ENCODE measurements at regions not wholly inside any gene's neighbourhood (a gene's known extent, or its start where the extent isn't known, plus 50 kb on each side); places are given as distances from the start of the nearest gene placed in this dataset.

DNA sequence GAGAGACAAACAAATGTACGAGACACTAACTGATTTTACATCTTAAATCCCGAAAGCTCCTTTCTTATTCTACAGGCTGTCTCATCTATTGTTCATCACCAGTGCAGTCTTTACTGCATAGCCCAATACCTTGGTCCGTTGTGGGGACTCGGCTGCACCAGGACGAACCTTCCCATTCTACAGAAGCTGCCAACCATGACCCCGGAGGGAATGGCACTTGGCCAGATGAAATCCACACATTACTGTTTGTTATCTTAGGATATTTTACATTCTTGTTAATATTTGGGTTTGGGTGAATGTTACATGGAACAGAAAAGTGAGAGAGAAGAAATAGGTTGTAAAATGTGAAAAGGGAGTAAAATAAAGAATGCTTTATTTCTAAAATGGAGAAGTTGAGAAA, 195.1 kb downstream of the RFC3 start:
- Histone ChIP-seq H3K4me2 (ENCODE audit: insufficient read depth, low read length) (no peak overlapping the region), H3K27me3 (ENCODE audit: control insufficient read depth in 2 of 2, insufficient read depth in 2 of 2, low read length in 2 of 2) (no peaks in the 10 kb centered on the region), H3K79me2 (ENCODE audit: control insufficient read depth, insufficient read depth, low read length) (no peaks in the 10 kb centered on the region), H3K9me3 (replicated peaks; ENCODE audit: control insufficient read depth, insufficient read depth, low read length) (no peaks in the 10 kb centered on the region), H3K27ac (ENCODE audit: insufficient read depth, low read depth, low read length) (no peak overlapping the region), H4K20me1 (replicated peaks; ENCODE audit: control insufficient read depth, extremely low read depth, insufficient read depth, low read length) (no peaks in the 10 kb centered on the region), H3K9ac (replicated peaks; ENCODE audit: extremely low read depth, insufficient read depth, low read length) (no peak overlapping the region), H2AFZ (ENCODE audit: low read depth, low read length) (no peak overlapping the region), H3K36me3 (ENCODE audit: control insufficient read depth in 2 of 2, extremely low read depth in 1 of 2, insufficient read depth in 2 of 2, low read length in 2 of 2) (no peaks in the 10 kb centered on the region), H3K4me1 (ENCODE audit: control insufficient read depth, extremely low read depth, insufficient read depth, low read length) (no peaks in the 10 kb centered on the region), H3K9me1 (replicated peaks; ENCODE audit: control insufficient read depth, extremely low read depth, insufficient read depth, low read length) (no peaks in the 10 kb centered on the region), H3K4me3 (replicated peaks in 1 of 3; ENCODE audit: insufficient read depth in 1 of 3, low read depth in 1 of 3, low read length in 3 of 3) (no peak overlapping the region)
- dilution Hi-C loops (cut with MboI; ENCODE audit: extremely low pct_ligation_motif_present, low sequenced_read_pairs) (no loop called here), intact Hi-C loops (cut with micrococcal nuclease) (no loop called here)
- CTCF ChIA-PET, result no interaction called here
- TF ChIP-seq GATA2 (IDR thresholded peaks at IDR 0.05; ENCODE audit: insufficient read depth, insufficient read length, low read depth, low read length) (no peak), EZH2 (IDR thresholded peaks at IDR 0.05; ENCODE audit: borderline replicate concordance, low read depth, low read length, severe bottlenecking) (no peak), FOS (IDR thresholded peaks at IDR 0.05; ENCODE audit: borderline replicate concordance, insufficient read depth, low read length) (no peak), MYC (IDR thresholded peaks at IDR 0.05; ENCODE audit: low read depth, low read length) (no peak)
- TF ChIP-seq, protein P1, sequence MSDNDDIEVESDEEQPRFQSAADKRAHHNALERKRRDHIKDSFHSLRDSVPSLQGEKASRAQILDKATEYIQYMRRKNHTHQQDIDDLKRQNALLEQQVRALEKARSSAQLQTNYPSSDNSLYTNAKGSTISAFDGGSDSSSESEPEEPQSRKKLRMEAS (IDR thresholded peaks at IDR 0.05; ENCODE audit: insufficient read depth, insufficient read length), result no peak
- DNase-seq (ENCODE audit: low read depth, low spot score), result no peak
- POLR2A ChIA-PET, result no interaction called here
- no TSS peak for BruUV-seq (replicated peaks)
- no peak for FAIRE-seq

GRCh38 chr13:34017231-34017630, 199.3 kb downstream of the RFC3 start:
- no peak overlapping the region for H3K27ac ChIP-seq (ENCODE audit: insufficient read depth, low read depth, low read length)
- H3K27me3 ChIP-seq (ENCODE audit: control insufficient read depth in 2 of 2, insufficient read depth in 2 of 2, low read length in 2 of 2), result no peaks in the 10 kb centered on the region
- FAIRE-seq (no peak), DNase-seq (ENCODE audit: low read depth, low spot score) (no peak)
- dilution Hi-C loops (cut with MboI; ENCODE audit: extremely low pct_ligation_motif_present, low sequenced_read_pairs), result no loop called here
- intact Hi-C loops (cut with micrococcal nuclease), result no loop called here
- H4K20me1 ChIP-seq (replicated peaks; ENCODE audit: control insufficient read depth, extremely low read depth, insufficient read depth, low read length), result no peaks in the 10 kb centered on the region
- POLR2A ChIA-PET, result no interaction called here
- H3K4me1 ChIP-seq (ENCODE audit: control insufficient read depth, extremely low read depth, insufficient read depth, low read length), result no peaks in the 10 kb centered on the region
- H3K4me2 ChIP-seq (ENCODE audit: insufficient read depth, low read length), result no peak overlapping the region
- H3K9ac ChIP-seq (replicated peaks; ENCODE audit: extremely low read depth, insufficient read depth, low read length), result no peak overlapping the region
- no peaks in the 10 kb centered on the region for H3K36me3 ChIP-seq (ENCODE audit: control insufficient read depth in 2 of 2, extremely low read depth in 1 of 2, insufficient read depth in 2 of 2, low read length in 2 of 2)
- H3K4me3 ChIP-seq (replicated peaks in 1 of 3; ENCODE audit: insufficient read depth in 1 of 3, low read depth in 1 of 3, low read length in 3 of 3), result no peak overlapping the region
- no peaks in the 10 kb centered on the region for H3K79me2 ChIP-seq (ENCODE audit: control insufficient read depth, insufficient read depth, low read length)
- BruUV-seq (replicated peaks), result no TSS peak
- no peak for TF ChIP-seq GATA2 (IDR thresholded peaks at IDR 0.05; ENCODE audit: insufficient read depth, insufficient read length, low read depth, low read length)
- TF ChIP-seq, protein P1 (IDR thresholded peaks at IDR 0.05; ENCODE audit: insufficient read depth, insufficient read length), result no peak
- no peak for TF ChIP-seq POLR2A (IDR thresholded peaks at IDR 0.05; ENCODE audit: low read depth, low read length)
- no peak for TF ChIP-seq FOS (IDR thresholded peaks at IDR 0.05; ENCODE audit: borderline replicate concordance, insufficient read depth, low read length)
- TF ChIP-seq, protein P2, sequence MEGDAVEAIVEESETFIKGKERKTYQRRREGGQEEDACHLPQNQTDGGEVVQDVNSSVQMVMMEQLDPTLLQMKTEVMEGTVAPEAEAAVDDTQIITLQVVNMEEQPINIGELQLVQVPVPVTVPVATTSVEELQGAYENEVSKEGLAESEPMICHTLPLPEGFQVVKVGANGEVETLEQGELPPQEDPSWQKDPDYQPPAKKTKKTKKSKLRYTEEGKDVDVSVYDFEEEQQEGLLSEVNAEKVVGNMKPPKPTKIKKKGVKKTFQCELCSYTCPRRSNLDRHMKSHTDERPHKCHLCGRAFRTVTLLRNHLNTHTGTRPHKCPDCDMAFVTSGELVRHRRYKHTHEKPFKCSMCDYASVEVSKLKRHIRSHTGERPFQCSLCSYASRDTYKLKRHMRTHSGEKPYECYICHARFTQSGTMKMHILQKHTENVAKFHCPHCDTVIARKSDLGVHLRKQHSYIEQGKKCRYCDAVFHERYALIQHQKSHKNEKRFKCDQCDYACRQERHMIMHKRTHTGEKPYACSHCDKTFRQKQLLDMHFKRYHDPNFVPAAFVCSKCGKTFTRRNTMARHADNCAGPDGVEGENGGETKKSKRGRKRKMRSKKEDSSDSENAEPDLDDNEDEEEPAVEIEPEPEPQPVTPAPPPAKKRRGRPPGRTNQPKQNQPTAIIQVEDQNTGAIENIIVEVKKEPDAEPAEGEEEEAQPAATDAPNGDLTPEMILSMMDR (IDR thresholded peaks at IDR 0.05; ENCODE audit: extremely low read depth in 1 of 2, insufficient read depth in 1 of 2, low read depth in 1 of 2, low read length in 2 of 2), result no peak
- TF ChIP-seq EZH2 (IDR thresholded peaks at IDR 0.05; ENCODE audit: borderline replicate concordance, low read depth, low read length, severe bottlenecking), result no peak
- TF ChIP-seq POLR2AphosphoS5 (IDR thresholded peaks at IDR 0.05; ENCODE audit: insufficient read depth, low read depth, low read length), result no peak
- no peak for TF ChIP-seq MYC (IDR thresholded peaks at IDR 0.05; ENCODE audit: low read depth, low read length)
- no peak for TF ChIP-seq JUN (IDR thresholded peaks at IDR 0.05; ENCODE audit: borderline replicate concordance, insufficient read depth, insufficient read length, low read depth)
- CTCF ChIA-PET, result interaction anchor here (0.7 to 2.5 kb wide), 4 partner anchors 9 to 72 kb away, joined by 3 to 8 read pairs (median 4); no protein-coding TSS in a partner anchor
- no peaks in the 10 kb centered on the region for H3K9me3 ChIP-seq (replicated peaks; ENCODE audit: control insufficient read depth, insufficient read depth, low read length)
- no peaks in the 10 kb centered on the region for H3K9me1 ChIP-seq (replicated peaks; ENCODE audit: control insufficient read depth, extremely low read depth, insufficient read depth, low read length)
- H2AFZ ChIP-seq (ENCODE audit: low read depth, low read length), result no peak overlapping the region
